HepG2 (cell line): ENCODE measurements at regions not wholly inside any gene's neighbourhood (a gene's known extent, or its start where the extent isn't known, plus 50 kb on each side); places are given as distances from the start of the nearest gene placed in this dataset.

Source experiments
- AGO1 ChIP-seq: fragments of 200-400 bp; formaldehyde crosslinking; IDR thresholded peaks from 2 replicates; pipeline ENCODE4 v1.6.1; 2017; ENCODE audit warnings: mild to moderate bottlenecking, low read depth, low read length, moderate library complexity; ENCODE audit not compliant: poor library complexity, severe bottlenecking
- CAMTA2 ChIP-seq: sonication (generic); formaldehyde crosslinking; IDR thresholded peaks from 2 replicates; pipeline ENCODE4 v1.4.0; 2020; ENCODE audit warnings: mild to moderate bottlenecking, missing genetic modification reagents, borderline replicate concordance
- KDM2A ChIP-seq: sonication (generic); formaldehyde crosslinking; IDR thresholded peaks from 2 replicates; pipeline ENCODE4 v1.4.0; 2020; ENCODE audit warnings: low read depth, missing genetic modification reagents, borderline replicate concordance
- KDM4B ChIP-seq: sonication (generic); formaldehyde crosslinking; IDR thresholded peaks from 2 replicates; pipeline ENCODE4 v1.4.0; 2020; ENCODE audit warnings: missing genetic modification reagents
- KIAA2018 ChIP-seq: sonication (generic); formaldehyde crosslinking; IDR thresholded peaks from 2 replicates; pipeline ENCODE4 v1.5.0; 2020; ENCODE audit warnings: mild to moderate bottlenecking, missing genetic modification reagents, borderline replicate concordance
- MED8 ChIP-seq: sonication (generic); formaldehyde crosslinking; IDR thresholded peaks from 2 replicates; pipeline ENCODE4 v1.8.1; 2023; ENCODE audit warnings: mild to moderate bottlenecking, missing genetic modification reagents; ENCODE audit not compliant: insufficient replicate concordance
- PHF8 ChIP-seq: sonication (generic); formaldehyde crosslinking; IDR thresholded peaks from 2 replicates; pipeline ENCODE4 v1.5.0; 2020; ENCODE audit warnings: missing genetic modification reagents
- RFX1 ChIP-seq: fragments of 450-650 bp; IDR thresholded peaks from 2 replicates; pipeline ENCODE4 v1.6.1; 2017
- RFX3 ChIP-seq: IDR thresholded peaks from 2 replicates; pipeline ENCODE4 v1.6.1; 2016; ENCODE audit warnings: missing biosample characterization, missing genetic modification reagents
- SKI ChIP-seq: fragments of 450-650 bp; IDR thresholded peaks from one replicate; pipeline ENCODE4 v1.6.1; 2018; ENCODE audit warnings: mild to moderate bottlenecking; ENCODE audit not compliant: partially characterized antibody
- SMAD3 ChIP-seq: sonication (generic); formaldehyde crosslinking; IDR thresholded peaks from 2 replicates; pipeline ENCODE4 v1.4.0; 2020; ENCODE audit warnings: missing genetic modification reagents
- STAG1 ChIP-seq: sonication (generic); formaldehyde crosslinking; IDR thresholded peaks from 2 replicates; pipeline ENCODE4 v1.4.0; 2020; ENCODE audit warnings: missing genetic modification reagents
- TCF7L2 ChIP-seq: IDR thresholded peaks from 2 replicates; pipeline ENCODE4 v1.6.1; 2011; ENCODE audit warnings: mild to moderate bottlenecking, low read depth, low read length, moderate library complexity
- TFAP4 ChIP-seq: sonication (generic); IDR thresholded peaks from 2 replicates; pipeline ENCODE4 v1.6.1; 2016; ENCODE audit warnings: low read depth, borderline replicate concordance
- TGIF2 ChIP-seq: IDR thresholded peaks from 2 replicates; pipeline ENCODE4 v1.6.1; 2016; ENCODE audit warnings: control low read depth, missing compliant biosample characterization
- U2AF1 ChIP-seq: fragments of 200-400 bp; formaldehyde crosslinking; optimal IDR thresholded peaks from 2 replicates; pipeline ENCODE3; 2017; ENCODE audit warnings: mild to moderate bottlenecking, low read depth, low read length
- ZNF121 ChIP-seq: sonication (generic); formaldehyde crosslinking; IDR thresholded peaks from 2 replicates; pipeline ENCODE4 v1.5.0; 2020; ENCODE audit warnings: mild to moderate bottlenecking, missing genetic modification reagents
- ZNF747 ChIP-seq: sonication (generic); formaldehyde crosslinking; IDR thresholded peaks from 2 replicates; pipeline ENCODE4 v1.8.1; 2023; ENCODE audit warnings: missing genetic modification reagents, mild to moderate bottlenecking, borderline replicate concordance
- ZNF784 ChIP-seq: sonication (generic); formaldehyde crosslinking; IDR thresholded peaks from 2 replicates; pipeline ENCODE4 v1.5.1; 2020; ENCODE audit warnings: missing genetic modification reagents, mild to moderate bottlenecking, borderline replicate concordance
- ZSCAN12 ChIP-seq: sonication (generic); formaldehyde crosslinking; IDR thresholded peaks from 2 replicates; pipeline ENCODE4 v1.9.0; 2021; ENCODE audit warnings: mild to moderate bottlenecking, missing genetic modification reagents

- TF ChIP-seq PHF8 (CRISPR knock-in tag) (no peak), ZNF121 (no peak), CAMTA2 (no peak), KIAA2018 (CRISPR knock-in tag) (no peak), U2AF1 (no peak), ZSCAN12 (CRISPR knock-in tag) (no peak), TGIF2 (CRISPR knock-in tag) (no peak), SKI (peak; percentile 98), RFX1 (no peak), TFAP4 (no peak), TCF7L2 (no peak), MED8 (no peak), ZNF784 (CRISPR knock-in tag) (no peak), KDM4B (CRISPR knock-in tag) (no peak), KDM2A (CRISPR knock-in tag) (0 out of 2 replicates have a peak, but pooled peaks have one; percentile 38), AGO1 (no peak), SMAD3 (no peak), RFX3 (CRISPR knock-in tag) (no peak), ZNF747 (CRISPR knock-in tag) (no peak), STAG1 (CRISPR knock-in tag) (no peak)
These were observed 334.1 kb upstream of the MYT1L start (continued) for GRCh38 chr2:2664989-2665833.
